WTC11 (cell line): ENCODE measurements at regions not wholly inside any gene's neighbourhood (a gene's known extent, or its start where the extent isn't known, plus 50 kb on each side); places are given as distances from the start of the nearest gene placed in this dataset.

Source experiments
- ATAC-seq: fragments of 200-7000 bp; cut with Tn5 transposase; 2 replicates; pipeline ENCODE4 v1.10.0; 2021; ENCODE audit warnings: mild to moderate bottlenecking, moderate library complexity
- CTCF ChIA-PET: fragments of 300-600 bp; sonication (Branson Sonifier 250); formaldehyde crosslinking; loops from one replicate; lab custom pipeline; 2021; ENCODE audit warnings: antibody characterized with exemption; lab: Charles Lee
- POLR2A ChIA-PET: fragments of 350-600 bp; sonication (Branson Sonifier 250); formaldehyde crosslinking; loops from one replicate; lab custom pipeline; 2021; ENCODE audit warnings: antibody characterized with exemption; lab: Charles Lee
- DNase-seq: peaks from one replicate; pipeline ENCODE4 v3.0.0; 2021; ENCODE audit warnings: low spot score
- H3K27ac Mint-ChIP-seq: 2 replicates; pipeline ENCODE4 v1.8.0; 2021; ENCODE audit warnings: mixed read lengths
- H3K27me3 Mint-ChIP-seq: 2 replicates; pipeline ENCODE4 v1.8.0; 2021; ENCODE audit warnings: low read depth, mild to moderate bottlenecking, moderate library complexity, mixed read lengths
- H3K36me3 Mint-ChIP-seq: 2 replicates; pipeline ENCODE4 v1.8.0; 2021; ENCODE audit warnings: mixed read lengths
- H3K4me1 Mint-ChIP-seq: 2 replicates; pipeline ENCODE4 v1.8.0; 2022; ENCODE audit warnings: mixed read lengths
- H3K4me3 Mint-ChIP-seq: 2 replicates; pipeline ENCODE4 v1.8.0; 2021; ENCODE audit warnings: mild to moderate bottlenecking, moderate library complexity, mixed read lengths
- H3K9me3 Mint-ChIP-seq: 2 replicates; pipeline ENCODE4 v1.8.0; 2021; ENCODE audit warnings: mixed read lengths
- ATF1 ChIP-seq: sonication (generic); formaldehyde crosslinking; IDR thresholded peaks from 2 replicates; pipeline ENCODE4 v1.8.1; 2023; ENCODE audit warnings: mild to moderate bottlenecking, moderate library complexity, missing genetic modification reagents
- CREB1 ChIP-seq: sonication (generic); formaldehyde crosslinking; IDR thresholded peaks from 2 replicates; pipeline ENCODE4 v1.8.0; 2023; ENCODE audit warnings: mild to moderate bottlenecking, missing genetic modification reagents
- CTCF ChIP-seq: fragments of 200-600 bp; IDR thresholded peaks from 2 replicates; pipeline ENCODE4 v1.8.0; 2022; ENCODE audit warnings: antibody characterized with exemption
- ELF4 ChIP-seq: sonication (generic); formaldehyde crosslinking; IDR thresholded peaks from 2 replicates; pipeline ENCODE4 v1.8.1; 2022; ENCODE audit warnings: low read depth, mild to moderate bottlenecking, moderate library complexity, missing genetic modification reagents
- FOXK1 ChIP-seq: sonication (generic); formaldehyde crosslinking; IDR thresholded peaks from 2 replicates; pipeline ENCODE4 v1.8.0; 2022; ENCODE audit warnings: mild to moderate bottlenecking, moderate library complexity, missing genetic modification reagents
- HMGA2 ChIP-seq: fragments of 250-450 bp; sonication (Bioruptor Pico); IDR thresholded peaks from 2 replicates; pipeline ENCODE4 v1.4.0; 2021; ENCODE audit warnings: mild to moderate bottlenecking, moderate library complexity
- JAZF1 ChIP-seq: fragments of 250-450 bp; sonication (Bioruptor Pico); IDR thresholded peaks from 2 replicates; pipeline ENCODE4 v1.9.0; 2021; ENCODE audit warnings: moderate library complexity, mild to moderate bottlenecking, inconsistent platforms
- MYBL2 ChIP-seq: sonication (generic); formaldehyde crosslinking; IDR thresholded peaks from 2 replicates; pipeline ENCODE4 v1.8.1; 2023; ENCODE audit warnings: mild to moderate bottlenecking, moderate library complexity, missing genetic modification reagents
- NR2C2 ChIP-seq: sonication (generic); formaldehyde crosslinking; IDR thresholded peaks from 2 replicates; pipeline ENCODE4 v1.8.0; 2022; ENCODE audit warnings: mild to moderate bottlenecking, missing genetic modification reagents
- PRRX2 ChIP-seq: fragments of 250-450 bp; sonication (Bioruptor Pico); IDR thresholded peaks from 2 replicates; pipeline ENCODE4 v1.8.0; 2021; ENCODE audit warnings: mild to moderate bottlenecking
- SMAD4 ChIP-seq: sonication (generic); formaldehyde crosslinking; IDR thresholded peaks from 2 replicates; pipeline ENCODE4 v1.8.0; 2022; ENCODE audit warnings: mild to moderate bottlenecking, missing genetic modification reagents
- SOX15 ChIP-seq: fragments of 250-450 bp; sonication (Bioruptor Pico); IDR thresholded peaks from 2 replicates; pipeline ENCODE4 v1.9.0; 2021; ENCODE audit warnings: mild to moderate bottlenecking
- TEAD4 ChIP-seq: sonication (generic); formaldehyde crosslinking; IDR thresholded peaks from 2 replicates; pipeline ENCODE4 v1.8.0; 2022; ENCODE audit warnings: mild to moderate bottlenecking, missing genetic modification reagents
- ZNF416 ChIP-seq: fragments of 250-450 bp; sonication (Bioruptor Pico); IDR thresholded peaks from 2 replicates; pipeline ENCODE4 v1.9.0; 2021; ENCODE audit warnings: mild to moderate bottlenecking, inconsistent platforms
- ZNF425 ChIP-seq: fragments of 250-450 bp; sonication (Bioruptor Pico); conservative IDR thresholded peaks from 2 replicates; pipeline ENCODE4 v1.9.0; 2021; ENCODE audit warnings: mild to moderate bottlenecking
- ZNF532 ChIP-seq: fragments of 250-450 bp; sonication (Bioruptor Pico); IDR thresholded peaks from 2 replicates; pipeline ENCODE4 v1.9.0; 2021; ENCODE audit warnings: mild to moderate bottlenecking, borderline replicate concordance
- TF ChIP-seq, protein P1 (sequence below): sonication (generic); formaldehyde crosslinking; conservative IDR thresholded peaks from 2 replicates; pipeline ENCODE4 v1.8.1; 2022; ENCODE audit warnings: mild to moderate bottlenecking, missing genetic modification reagents
- TF ChIP-seq, protein P2 (sequence below): fragments of 250-450 bp; sonication (Bioruptor Pico); IDR thresholded peaks from 2 replicates; pipeline ENCODE4 v1.8.0; 2021; ENCODE audit warnings: mild to moderate bottlenecking

DNA sequence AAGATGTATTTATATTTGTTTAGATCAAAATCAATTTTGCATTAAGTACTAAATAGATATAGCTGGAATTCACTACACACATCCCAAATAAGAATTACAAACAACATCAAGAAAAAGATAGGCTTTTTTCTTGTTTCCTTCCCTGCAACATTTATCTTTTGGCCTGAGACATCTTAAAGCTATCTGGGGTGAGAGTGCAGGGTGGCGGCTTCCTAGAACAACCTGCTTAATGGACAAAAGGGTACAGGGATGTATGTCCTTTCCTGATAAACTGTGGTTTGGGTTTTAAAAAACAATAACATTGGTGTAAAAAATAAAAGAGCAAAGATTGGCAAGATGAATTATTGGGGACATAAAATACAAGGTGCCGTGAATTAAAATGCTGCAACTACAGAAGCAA lies 54.4 kb downstream of the EPRS1 start:
- Mint-ChIP-seq H3K9me3 (no peaks in the 10 kb centered on the region), H3K27ac (no peak overlapping the region), H3K4me1 (no peaks in the 10 kb centered on the region), H3K36me3 (peaks cover 34% of the 10 kb centered on the region), H3K4me3 (no peak overlapping the region), H3K27me3 (no peaks in the 10 kb centered on the region)
- DNase-seq (no peak), ATAC-seq (no peak)
- TF ChIP-seq HMGA2 (CRISPR knock-in tag) (no peak), SOX15 (CRISPR knock-in tag) (no peak), ATF1 (CRISPR knock-in tag) (no peak), ZNF416 (no peak), SMAD4 (CRISPR knock-in tag) (no peak), ZNF425 (CRISPR knock-in tag) (no peak), MYBL2 (CRISPR knock-in tag) (no peak), ELF4 (CRISPR knock-in tag) (no peak), PRRX2 (CRISPR knock-in tag) (no peak), ZNF532 (no peak), NR2C2 (no peak)
- TF ChIP-seq, protein P1, sequence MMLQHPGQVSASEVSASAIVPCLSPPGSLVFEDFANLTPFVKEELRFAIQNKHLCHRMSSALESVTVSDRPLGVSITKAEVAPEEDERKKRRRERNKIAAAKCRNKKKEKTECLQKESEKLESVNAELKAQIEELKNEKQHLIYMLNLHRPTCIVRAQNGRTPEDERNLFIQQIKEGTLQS (CRISPR knock-in tag), result no peak
- TF ChIP-seq, protein P2, sequence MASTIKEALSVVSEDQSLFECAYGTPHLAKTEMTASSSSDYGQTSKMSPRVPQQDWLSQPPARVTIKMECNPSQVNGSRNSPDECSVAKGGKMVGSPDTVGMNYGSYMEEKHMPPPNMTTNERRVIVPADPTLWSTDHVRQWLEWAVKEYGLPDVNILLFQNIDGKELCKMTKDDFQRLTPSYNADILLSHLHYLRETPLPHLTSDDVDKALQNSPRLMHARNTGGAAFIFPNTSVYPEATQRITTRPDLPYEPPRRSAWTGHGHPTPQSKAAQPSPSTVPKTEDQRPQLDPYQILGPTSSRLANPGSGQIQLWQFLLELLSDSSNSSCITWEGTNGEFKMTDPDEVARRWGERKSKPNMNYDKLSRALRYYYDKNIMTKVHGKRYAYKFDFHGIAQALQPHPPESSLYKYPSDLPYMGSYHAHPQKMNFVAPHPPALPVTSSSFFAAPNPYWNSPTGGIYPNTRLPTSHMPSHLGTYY (CRISPR knock-in tag), result no peak
- POLR2A ChIA-PET, result no interaction called here
- CTCF ChIA-PET, result interaction anchor here (1.2 to 3.1 kb wide), 3 partner anchors 13 to 198 kb away, joined by 3 to 13 read pairs (median 11); no protein-coding TSS in a partner anchor

DNA sequence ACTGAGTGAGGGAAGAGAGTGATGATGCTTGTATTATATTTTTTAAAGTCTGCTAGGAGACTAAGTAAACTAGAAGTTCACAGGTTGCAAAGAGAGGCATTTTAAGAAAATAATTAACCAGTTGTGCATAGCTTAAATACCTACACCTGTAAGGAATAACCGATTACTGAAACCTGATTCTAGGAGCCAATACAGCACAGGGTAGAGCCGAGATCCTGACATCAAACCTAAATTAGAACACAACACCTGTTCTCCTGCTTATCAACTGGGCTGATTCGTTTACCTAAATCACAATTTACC lies 54.8 kb downstream of the EPRS1 start:
- Mint-ChIP-seq H3K36me3 (peaks cover 34% of the 10 kb centered on the region), H3K27ac (peak overlapping the region; percentile 38), H3K27me3 (no peaks in the 10 kb centered on the region), H3K9me3 (no peaks in the 10 kb centered on the region), H3K4me1 (no peaks in the 10 kb centered on the region), H3K4me3 (no peak overlapping the region)
- TF ChIP-seq FOXK1 (CRISPR knock-in tag), result no peak
- peak; percentile 30 for ATAC-seq
- no peak for DNase-seq
- ChIA-PET POLR2A (no interaction called here), CTCF (interaction anchor here (1.0 to 3.1 kb wide), 6 partner anchors 13 to 198 kb away, joined by 3 to 13 read pairs (median 3); no protein-coding TSS in a partner anchor)

- H3K27ac Mint-ChIP-seq, result peak overlapping the region; percentile 38; the same call in 1 of the 2 replicates
- ChIA-PET CTCF (interaction anchor here (0.5 to 3.1 kb wide), 16 partner anchors 12 to 445 kb away, joined by 3 to 13 read pairs (median 3); partner anchors contain the start of gene BPNT1), POLR2A (no interaction called here)
- no peaks in the 10 kb centered on the region for H3K9me3 Mint-ChIP-seq
- ATAC-seq (peak; percentile 52), DNase-seq (no peak)
- TF ChIP-seq CREB1 (CRISPR knock-in tag) (no peak), CTCF (peak; percentile 23; the same call in 1 of the 2 replicates), JAZF1 (no peak), TEAD4 (CRISPR knock-in tag) (no peak)
- no peaks in the 10 kb centered on the region for H3K27me3 Mint-ChIP-seq
- H3K4me1 Mint-ChIP-seq, result no peaks in the 10 kb centered on the region
- no peak overlapping the region for H3K4me3 Mint-ChIP-seq
- H3K36me3 Mint-ChIP-seq, result peaks cover 33% of the 10 kb centered on the region
These were observed 55.4 kb downstream of the EPRS1 start for GRCh38 chr1:219990782-219991510.
